SK-N-SH (cell line): ENCODE measurements at regions not wholly inside any gene's neighbourhood (a gene's known extent, or its start where the extent isn't known, plus 50 kb on each side); places are given as distances from the start of the nearest gene placed in this dataset.

Experiments used
- CTCF ChIA-PET: fragments of 300-600, 350-600 bp; formaldehyde crosslinking; extraction: SDS; loops from one replicate; lab custom pipeline; 2021; lab: Yijun Ruan, JAX
- POLR2A ChIA-PET: fragments of 350-600 bp; sonication (Branson Sonifier 250); formaldehyde crosslinking; extraction: SDS; loops from one replicate; lab custom pipeline; 2020; ENCODE audit warnings: antibody characterized with exemption, inconsistent platforms; lab: Yijun Ruan, JAX
- DNase-seq: peaks from one replicate; pipeline ENCODE4 v3.0.0; 2012
- H2AFZ ChIP-seq: fragments of 200-600 bp; sonication (generic); 2 replicates; pipeline ENCODE4 v1.8.1; 2016; ENCODE audit warnings: antibody characterized with exemption, mild to moderate bottlenecking, low read depth
- H3F3A ChIP-seq: fragments of 200-600 bp; sonication (generic); replicated peaks from 2 replicates; pipeline ENCODE3; 2016; ENCODE audit warnings: antibody characterized with exemption, mild to moderate bottlenecking; ENCODE audit not compliant: insufficient read depth
- H3K27ac ChIP-seq, 2 experiments: fragments of 200-500 bp in 1 of 2; fragments of 200-600 bp in 1 of 2; sonication (Bioruptor generic) in 1 of 2; sonication (generic), shearing (Covaris generic) in 1 of 2; 2 replicates each; pipeline versions ENCODE4 v1.5.1 to v1.6.1; 2014 to 2016; ENCODE audit warnings: low read depth in 2 of 2, inconsistent platforms in 1 of 2, low read length in 1 of 2, mild to moderate bottlenecking in 1 of 2, mixed read lengths in 1 of 2
- H3K27me3 ChIP-seq: fragments of 200-600 bp; sonication (generic), shearing (Covaris generic); 2 replicates; pipeline ENCODE4 v1.6.1; 2016; ENCODE audit warnings: mixed run types; ENCODE audit not compliant: insufficient read depth
- H3K36me3 ChIP-seq, 2 experiments: fragments of 200-500 bp in 1 of 2; fragments of 200-600 bp in 1 of 2; sonication (Bioruptor generic) in 1 of 2; sonication (generic) in 1 of 2; replicated peaks in 1 of 2; 2 replicates each; pipeline versions ENCODE3 to v1.5.1; 2014 to 2016; ENCODE audit warnings: low read length in 1 of 2, mild to moderate bottlenecking in 1 of 2; ENCODE audit not compliant: insufficient read depth in 2 of 2, control insufficient read depth in 1 of 2
- H3K4me1 ChIP-seq, 2 experiments: fragments of 200-500 bp in 1 of 2; fragments of 200-600 bp in 1 of 2; sonication (Bioruptor generic) in 1 of 2; sonication (generic), shearing (Covaris generic) in 1 of 2; 2 replicates each; pipeline versions ENCODE4 v1.5.1 to v1.6.1; 2014 to 2016; ENCODE audit warnings: low read depth in 1 of 2, low read length in 1 of 2, mixed run types in 1 of 2; ENCODE audit not compliant: insufficient read depth in 2 of 2, control insufficient read depth in 1 of 2
- H3K4me2 ChIP-seq: fragments of 200-600 bp; sonication (generic), shearing (Covaris generic); 2 replicates; pipeline ENCODE4 v1.6.1; 2017; ENCODE audit warnings: mixed run types
- H3K4me3 ChIP-seq, 2 experiments: fragments of 200-500 bp in 1 of 2; fragments of 200-600 bp in 1 of 2; sonication (Bioruptor generic) in 1 of 2; sonication (generic), shearing (Covaris generic) in 1 of 2; 2 replicates each; pipeline versions ENCODE4 v1.5.1 to v1.8.1; 2014 to 2016; ENCODE audit warnings: low read depth in 2 of 2, inconsistent platforms in 1 of 2, low read length in 1 of 2, mild to moderate bottlenecking in 1 of 2, mixed read lengths in 1 of 2, moderate library complexity in 1 of 2
- H3K79me2 ChIP-seq: fragments of 200-600 bp; sonication (generic); 2 replicates; pipeline ENCODE4 v1.8.1; 2017; ENCODE audit warnings: mild to moderate bottlenecking; ENCODE audit not compliant: insufficient read depth
- H3K9ac ChIP-seq: fragments of 200-600 bp; sonication (generic); 2 replicates; pipeline ENCODE4 v1.6.1; 2017; ENCODE audit warnings: mixed run types
- H3K9me2 ChIP-seq: fragments of 200-600 bp; sonication (generic); 2 replicates; pipeline ENCODE4 v1.6.1; 2017; ENCODE audit warnings: mixed run types
- H3K9me3 ChIP-seq: fragments of 200-600 bp; sonication (generic); 2 replicates; pipeline ENCODE4 v1.6.1; 2017; ENCODE audit warnings: mixed run types, mild to moderate bottlenecking, moderate library complexity
- H4K20me1 ChIP-seq: fragments of 200-600 bp; sonication (generic); 2 replicates; pipeline ENCODE4 v1.6.1; 2017; ENCODE audit warnings: mild to moderate bottlenecking, mixed run types; ENCODE audit not compliant: insufficient read depth
- ELF1 ChIP-seq: IDR thresholded peaks from 2 replicates; pipeline ENCODE4 v1.4.0; 2012
- EP300 ChIP-seq, 2 experiments: IDR thresholded peaks; 2 replicates each; pipeline versions ENCODE4 v1.4.0 to v1.6.1; 2012; ENCODE audit warnings: borderline replicate concordance in 1 of 2, low read depth in 1 of 2, low read length in 1 of 2
- EZH2phosphoT487 ChIP-seq: fragments of 200-600 bp; sonication (generic); IDR thresholded peaks from 2 replicates; pipeline ENCODE4 v1.6.1; 2017; ENCODE audit warnings: low read depth, mixed run types, mild to moderate bottlenecking, antibody characterized with exemption, moderate library complexity, borderline replicate concordance
- FOSL2 ChIP-seq: IDR thresholded peaks from 2 replicates; pipeline ENCODE4 v1.4.0; 2012; ENCODE audit warnings: low read depth, mild to moderate bottlenecking, moderate library complexity, borderline replicate concordance
- FOXJ3 ChIP-seq: sonication (generic); formaldehyde crosslinking; IDR thresholded peaks from 2 replicates; pipeline ENCODE4 v1.5.1; 2020; ENCODE audit warnings: mild to moderate bottlenecking, missing genetic modification reagents
- FOXM1 ChIP-seq: IDR thresholded peaks from 2 replicates; pipeline ENCODE4 v1.4.0; 2012; ENCODE audit warnings: low read depth, mild to moderate bottlenecking
- GABPA ChIP-seq: IDR thresholded peaks from 2 replicates; pipeline ENCODE4 v1.4.0; 2012; ENCODE audit warnings: low read depth, mild to moderate bottlenecking
- GATA2 ChIP-seq: sonication (generic); formaldehyde crosslinking; IDR thresholded peaks from 2 replicates; pipeline ENCODE4 v1.5.0; 2020; ENCODE audit warnings: mild to moderate bottlenecking, missing genetic modification reagents
- IRF3 ChIP-seq: fragments of 150-350 bp; IDR thresholded peaks from 2 replicates; pipeline ENCODE4 v1.6.1; 2016; ENCODE audit warnings: mild to moderate bottlenecking, low read depth, low read length
- JUND ChIP-seq: IDR thresholded peaks from 2 replicates; pipeline ENCODE4 v1.4.0; 2012
- MAX ChIP-seq: IDR thresholded peaks from 2 replicates; pipeline ENCODE4 v1.4.0; 2012; ENCODE audit warnings: low read depth
- MXI1 ChIP-seq: IDR thresholded peaks from 2 replicates; pipeline ENCODE4 v1.6.1; 2012; ENCODE audit warnings: mild to moderate bottlenecking, low read depth, low read length, improper control_type of control experiment
- PBX3 ChIP-seq: IDR thresholded peaks from 2 replicates; pipeline ENCODE4; 2012
- POLR2AphosphoS5 ChIP-seq: IDR thresholded peaks from 2 replicates; pipeline ENCODE4 v1.6.1; 2012; ENCODE audit warnings: low read depth, low read length
- RAD21 ChIP-seq: IDR thresholded peaks from 2 replicates; pipeline ENCODE4 v1.6.1; 2012; ENCODE audit warnings: mild to moderate bottlenecking, low read length
- RCOR1 ChIP-seq: fragments of 150-350 bp; IDR thresholded peaks from 2 replicates; pipeline ENCODE4 v1.6.1; 2017; ENCODE audit warnings: antibody characterized with exemption, low read length
- RFX5 ChIP-seq: IDR thresholded peaks from 2 replicates; pipeline ENCODE4 v1.6.1; 2012; ENCODE audit warnings: mild to moderate bottlenecking, improper control_type of control experiment, low read length
- RXRA ChIP-seq: IDR thresholded peaks from 2 replicates; pipeline ENCODE4 v1.4.0; 2012; ENCODE audit warnings: low read depth, mild to moderate bottlenecking, borderline replicate concordance
- SMC3 ChIP-seq: IDR thresholded peaks from 2 replicates; pipeline ENCODE4 v1.6.1; 2012; ENCODE audit warnings: low read depth, low read length, improper control_type of control experiment
- TAF1 ChIP-seq: IDR thresholded peaks from 2 replicates; pipeline ENCODE4 v1.6.1; 2012; ENCODE audit warnings: low read depth, mild to moderate bottlenecking, low read length, moderate library complexity, borderline replicate concordance
- TCF12 ChIP-seq: IDR thresholded peaks from 2 replicates; pipeline ENCODE4 v1.4.0; 2012
- TEAD4 ChIP-seq: IDR thresholded peaks from 2 replicates; pipeline ENCODE4 v1.4.0; 2012; ENCODE audit warnings: mild to moderate bottlenecking, borderline replicate concordance; ENCODE audit not compliant: insufficient read depth
- USF1 ChIP-seq: IDR thresholded peaks from 2 replicates; pipeline ENCODE4 v1.4.0; 2012; ENCODE audit warnings: low read depth, borderline replicate concordance
- YY1 ChIP-seq: IDR thresholded peaks from 2 replicates; pipeline ENCODE4 v1.4.0; 2012; ENCODE audit warnings: low read depth, mild to moderate bottlenecking
- ZBTB33 ChIP-seq: IDR thresholded peaks from 2 replicates; pipeline ENCODE4 v1.4.0; 2012; ENCODE audit warnings: low read depth, borderline replicate concordance
- WGBS: methylation state at CpG from one replicate; pipeline ENCODE4 v1.1.6; 2017; ENCODE audit warnings: low lambda C conversion rate; 5-methylcytosine and 5-hydroxymethylcytosine counted together

- POLR2A ChIA-PET, result no interaction called here
- TF ChIP-seq ELF1, result no peak
- no peak for TF ChIP-seq FOSL2
- TF ChIP-seq EZH2phosphoT487, result no peak
- no peak for TF ChIP-seq RAD21
- no peak; the same call in 1 of the 2 replicates for TF ChIP-seq JUND
- TF ChIP-seq TCF12, result no peak
- TF ChIP-seq GATA2 (CRISPR knock-in tag), result no peak
- TF ChIP-seq POLR2AphosphoS5, result no peak
- TF ChIP-seq MXI1, result no peak
- no peak for TF ChIP-seq USF1
- TF ChIP-seq EP300 (IDR thresholded peaks at IDR 0.05; ENCODE audit: borderline replicate concordance in 1 of 2, low read depth in 1 of 2, low read length in 1 of 2), result no peak
- TF ChIP-seq SMC3, result no peak
- TF ChIP-seq MAX, result no peak
- no peak for TF ChIP-seq RCOR1
- H3K27me3 ChIP-seq, result no peaks in the 10 kb centered on the region
- DNase-seq, result no peak
- H4K20me1 ChIP-seq, result no peaks in the 10 kb centered on the region
- peaks cover 23% of the 10 kb centered on the region for H3F3A ChIP-seq
- WGBS, result 94% methylated on average over 1 of the region's 1 CpG
- H3K4me3 ChIP-seq, result no peak overlapping the region
- H3K4me2 ChIP-seq, result no peak overlapping the region
- H3K27ac ChIP-seq, result peak overlapping the region in 1 of 2 experiments; percentile 29; a peak in 2 of 4 replicates
- CTCF ChIA-PET, result no interaction called here
- H3K9me3 ChIP-seq, result no peaks in the 10 kb centered on the region
- no peaks in the 10 kb centered on the region for H3K36me3 ChIP-seq
- peaks cover 0 to 22% of the 10 kb centered on the region in 2 experiments; a peak in 2 of 4 replicates for H3K4me1 ChIP-seq
- no peaks in the 10 kb centered on the region for H3K9me2 ChIP-seq
- no peak overlapping the region for H2AFZ ChIP-seq
- H3K79me2 ChIP-seq, result no peaks in the 10 kb centered on the region
- no peak overlapping the region for H3K9ac ChIP-seq
Observed at GRCh38 chr10:36500266-36500665, 625.1 kb upstream of the ANKRD30A start.

- no peaks in the 10 kb centered on the region for H3K36me3 ChIP-seq
- peaks cover 28% of the 10 kb centered on the region for H3F3A ChIP-seq
- no peaks in the 10 kb centered on the region for H3K9me3 ChIP-seq
- no peak overlapping the region for H3K9ac ChIP-seq
- 38% methylated on average over 1 of the region's 1 CpG for WGBS
- no peaks in the 10 kb centered on the region for H3K79me2 ChIP-seq
- no peak overlapping the region for H3K4me2 ChIP-seq
- no peaks in the 10 kb centered on the region for H3K27me3 ChIP-seq
- H2AFZ ChIP-seq, result no peak overlapping the region
- DNase-seq, result no peak
- ChIA-PET CTCF (no interaction called here), POLR2A (no interaction called here)
- H3K27ac ChIP-seq, result peak overlapping the region in 1 of 2 experiments; percentile 36; a peak in 1 of 4 replicates
- peaks cover 0 to 28% of the 10 kb centered on the region in 2 experiments; a peak in 3 of 4 replicates for H3K4me1 ChIP-seq
- H3K4me3 ChIP-seq, result no peak overlapping the region
- H4K20me1 ChIP-seq, result no peaks in the 10 kb centered on the region
- H3K9me2 ChIP-seq, result no peaks in the 10 kb centered on the region
- TF ChIP-seq FOXJ3, result no peak
- no peak for TF ChIP-seq SMC3
- no peak for TF ChIP-seq GABPA
- no peak for TF ChIP-seq ZBTB33
- peak; percentile 53; the same call in 1 of the 2 replicates for TF ChIP-seq POLR2AphosphoS5
- TF ChIP-seq FOXM1, result no peak
- TF ChIP-seq GATA2 (CRISPR knock-in tag), result no peak
- TF ChIP-seq EZH2phosphoT487, result no peak
- TF ChIP-seq TEAD4, result no peak
- TF ChIP-seq RXRA, result no peak
- TF ChIP-seq IRF3, result no peak
- peak; percentile 92 for TF ChIP-seq PBX3
- TF ChIP-seq USF1, result no peak
- TF ChIP-seq RFX5, result no peak
- no peak for TF ChIP-seq TAF1
- no peak for TF ChIP-seq YY1
- no peak for TF ChIP-seq RCOR1
Observed at GRCh38 chr10:36499693-36500092, 625.7 kb upstream of the ANKRD30A start.
